ENCODE measurements at regions not wholly inside any gene's neighbourhood (a gene's known extent, or its start where the extent isn't known, plus 50 kb on each side); places are given as distances from the start of the nearest gene placed in this dataset.

DNA sequence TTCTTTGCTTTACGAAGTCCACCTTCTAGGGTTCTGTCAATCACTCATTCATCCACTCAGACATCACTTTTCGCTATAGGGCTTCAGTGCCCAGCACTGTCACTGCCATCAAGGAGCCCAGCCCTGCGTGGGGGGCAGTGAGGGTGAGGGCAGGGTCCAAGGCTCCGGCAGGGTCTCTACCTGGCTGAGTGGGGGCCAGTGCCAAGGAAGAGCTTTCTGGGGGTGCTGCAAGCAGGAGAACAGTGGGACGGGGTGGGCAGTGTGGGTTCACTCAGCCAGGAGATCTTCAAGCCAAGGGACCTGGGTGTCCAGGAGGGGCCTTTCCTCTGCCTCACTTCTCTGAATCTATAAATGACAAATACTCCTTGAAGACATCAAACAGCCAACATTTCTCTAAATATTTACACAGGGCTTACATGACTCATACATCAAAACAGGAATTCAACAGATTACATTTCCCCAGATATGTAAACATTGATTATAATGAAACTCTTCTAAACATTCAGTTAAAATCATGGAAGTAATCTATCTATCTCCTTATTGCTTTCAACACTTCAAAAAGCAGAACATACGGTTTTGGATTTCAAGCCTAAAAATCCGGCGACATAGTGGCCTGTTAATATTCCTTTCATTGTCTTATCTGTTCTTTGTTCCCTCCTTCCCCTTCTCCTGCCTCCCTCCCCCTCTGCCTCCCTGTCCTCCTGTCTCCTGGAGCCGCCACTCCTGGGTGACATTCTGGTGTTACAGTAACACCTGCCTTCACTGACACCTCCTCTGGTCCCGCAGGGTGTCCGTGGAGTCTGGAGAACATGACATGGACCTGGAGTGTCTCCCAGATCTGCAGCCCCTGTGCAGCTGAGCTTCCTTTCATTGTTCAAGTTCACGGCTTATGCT is 94.4 kb upstream of the ADRA2C start:
- H3K9ac ChIP-seq, result no peak overlapping the region
- no peaks in the 10 kb centered on the region for H3K27me3 ChIP-seq
- no peak overlapping the region; a peak in 1 of 22 replicates for H3K4me2 ChIP-seq
- H3K9me3 ChIP-seq (replicated peaks in 1 of 11), result peaks cover 7 to 30% (median 21%) of the 10 kb centered on the region in 11 experiments
- no peak for TF ChIP-seq Cebpa-rat (IDR thresholded peaks at IDR 0.05)
- H3K36me3 ChIP-seq, result peaks cover 0 to 5% (median 0%) of the 10 kb centered on the region in 11 experiments; a peak in 1 of 22 replicates
- H3K4me3 ChIP-seq, result no peak overlapping the region
- no peak overlapping the region for H3K27ac ChIP-seq
- no peaks in the 10 kb centered on the region for H4K20me1 ChIP-seq
- peaks cover 0 to 20% (median 11%) of the 10 kb centered on the region in 10 experiments; a peak in 14 of 20 replicates for H3K4me1 ChIP-seq

DNA sequence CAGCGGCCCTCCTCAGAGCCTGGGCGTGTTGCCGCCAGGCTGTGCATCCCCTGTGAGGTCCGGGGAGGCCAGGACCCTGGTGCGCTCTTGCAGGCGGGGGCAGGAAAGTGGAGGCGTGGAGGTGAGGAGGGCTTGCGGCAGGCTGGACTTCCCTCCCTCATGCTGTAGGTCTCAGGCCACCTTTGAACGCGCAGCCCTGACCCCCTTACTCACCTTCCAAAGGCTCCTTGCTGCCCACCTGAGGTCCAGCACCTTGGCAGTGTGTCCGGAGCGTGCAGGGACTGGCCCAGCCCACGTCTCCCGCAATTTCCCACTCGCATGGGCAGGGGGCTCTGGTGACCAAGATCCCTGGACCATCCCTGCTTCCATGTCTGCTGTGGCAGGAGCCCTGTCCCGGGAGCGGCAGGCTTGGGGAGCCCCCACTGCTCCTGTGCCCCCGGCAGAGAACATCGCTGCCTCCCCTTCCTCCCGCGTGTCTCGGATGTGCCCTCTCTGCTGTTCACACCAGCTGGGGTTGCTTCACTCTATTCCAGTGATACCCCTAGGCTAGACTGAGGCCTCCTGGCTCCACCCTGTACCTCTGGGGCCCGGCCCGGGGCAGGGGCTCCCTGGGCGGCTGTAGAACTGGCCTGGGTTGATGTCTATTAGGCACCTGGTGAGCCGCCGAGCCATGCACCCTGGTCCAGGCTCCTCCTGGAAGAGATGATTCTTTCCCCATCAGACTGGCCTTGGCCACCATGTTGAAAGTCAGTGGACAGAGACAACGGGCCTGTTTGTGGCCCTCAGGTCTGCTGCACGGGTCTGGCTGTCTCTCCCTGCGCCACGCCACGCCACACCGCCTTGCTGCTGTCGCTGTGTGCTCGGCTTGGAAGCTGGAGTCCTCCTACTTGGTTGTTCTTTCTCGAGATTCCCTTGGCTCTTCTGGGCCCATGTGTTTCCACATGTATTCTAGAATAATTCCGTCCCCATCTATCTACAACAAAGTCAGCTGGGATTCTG is 95.4 kb upstream of the ADRA2C start:
- Histone ChIP-seq H3K9ac (no peak overlapping the region), H3K36me3 (peaks cover 0 to 5% (median 0%) of the 10 kb centered on the region in 11 experiments; a peak in 1 of 22 replicates), H3K27me3 (no peaks in the 10 kb centered on the region), H3K4me3 (no peak overlapping the region), H3K9me3 (replicated peaks in 1 of 11) (peaks cover 12 to 39% (median 29%) of the 10 kb centered on the region in 11 experiments), H4K20me1 (no peaks in the 10 kb centered on the region), H3K4me1 (peaks cover 3 to 20% (median 12%) of the 10 kb centered on the region in 10 experiments; a peak in 15 of 20 replicates), H3K27ac (no peak overlapping the region), H3K4me2 (no peak overlapping the region; a peak in 1 of 22 replicates)
- no peak for TF ChIP-seq Cebpa-rat (IDR thresholded peaks at IDR 0.05)

GRCh38 chr4:3669553-3669949 is 96.6 kb upstream of the ADRA2C start:
- no peaks in the 10 kb centered on the region for H4K20me1 ChIP-seq
- no peak overlapping the region for H3K4me3 ChIP-seq
- no peak overlapping the region for H3K9ac ChIP-seq
- H3K9me3 ChIP-seq (replicated peaks in 1 of 11), result peaks cover 12 to 42% (median 29%) of the 10 kb centered on the region in 11 experiments
- no peak overlapping the region for H3K27ac ChIP-seq
- no peak overlapping the region for H3K4me2 ChIP-seq
- TF ChIP-seq Cebpa-rat (IDR thresholded peaks at IDR 0.05), result no peak
- peaks cover 4 to 17% (median 13%) of the 10 kb centered on the region in 10 experiments; a peak in 15 of 20 replicates for H3K4me1 ChIP-seq
- H3K36me3 ChIP-seq, result peaks cover 0 to 5% (median 0%) of the 10 kb centered on the region in 11 experiments; a peak in 1 of 22 replicates
- H3K27me3 ChIP-seq, result no peaks in the 10 kb centered on the region

GRCh38 chr4:3668825-3669552 is 97.2 kb upstream of the ADRA2C start:
- TF ChIP-seq Cebpa-rat (IDR thresholded peaks at IDR 0.05), result no peak
- Histone ChIP-seq H3K27me3 (no peaks in the 10 kb centered on the region), H3K36me3 (peaks cover 0 to 5% (median 0%) of the 10 kb centered on the region in 11 experiments; a peak in 1 of 22 replicates), H3K9ac (no peak overlapping the region), H3K4me2 (no peak overlapping the region), H3K27ac (no peak overlapping the region), H3K4me3 (no peak overlapping the region), H3K4me1 (peaks cover 4 to 18% (median 15%) of the 10 kb centered on the region in 10 experiments; a peak in 15 of 20 replicates), H3K9me3 (replicated peaks in 1 of 11) (peaks cover 12 to 42% (median 29%) of the 10 kb centered on the region in 11 experiments), H4K20me1 (0 out of 22 replicates have a peak, but pooled peaks cover 0 to 2% (median 0%) of the 10 kb centered on the region in 11 experiments)

DNA sequence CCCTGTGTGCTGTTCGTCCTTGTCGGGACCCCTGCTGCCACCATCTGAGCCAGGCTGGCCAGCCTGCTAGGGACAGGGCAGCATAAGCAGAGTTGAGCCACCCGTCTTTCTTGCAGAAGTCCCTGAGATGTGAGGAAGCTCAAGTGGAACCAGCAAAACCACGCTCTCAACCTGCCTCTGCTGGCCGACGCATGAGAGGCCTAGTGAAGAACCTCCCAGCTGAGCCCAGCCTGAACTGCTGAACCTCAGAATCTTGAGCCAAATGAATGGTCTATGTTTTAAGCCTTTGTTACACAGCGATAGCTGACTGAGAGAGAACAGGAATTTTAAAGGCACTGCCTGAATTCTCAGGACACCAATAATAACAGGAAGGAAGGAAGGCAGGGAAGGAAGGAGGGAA is 98.9 kb upstream of the ADRA2C start:
- Histone ChIP-seq H3K27me3 (no peaks in the 10 kb centered on the region), H3K4me2 (no peak overlapping the region; a peak in 1 of 22 replicates)
- TF ChIP-seq Cebpa-rat (IDR thresholded peaks at IDR 0.05), result no peak

GRCh38 chr4:3666263-3666662 is 99.9 kb upstream of the ADRA2C start:
- TF ChIP-seq Cebpa-rat (IDR thresholded peaks at IDR 0.05), result no peak
- peak overlapping the region in 9 of 11 experiments; percentile 0 to 57 (median 35); a peak in 14 of 22 replicates for H3K4me2 ChIP-seq
- no peak overlapping the region for H3K27ac ChIP-seq

More for the DNA sequence above, 98.9 kb upstream of the ADRA2C start:
- H3K9ac ChIP-seq, result no peak overlapping the region
- peaks cover 12 to 27% (median 17%) of the 10 kb centered on the region in 11 experiments for H3K9me3 ChIP-seq (replicated peaks in 1 of 11)
- H3K4me1 ChIP-seq, result peaks cover 4 to 36% (median 29%) of the 10 kb centered on the region in 10 experiments; a peak in 15 of 20 replicates
- H3K27ac ChIP-seq, result no peak overlapping the region
- H3K4me3 ChIP-seq, result no peak overlapping the region
- 0 out of 22 replicates have a peak, but pooled peaks cover 0 to 6% (median 0%) of the 10 kb centered on the region in 11 experiments for H4K20me1 ChIP-seq
- peaks cover 0 to 5% (median 0%) of the 10 kb centered on the region in 11 experiments; a peak in 1 of 22 replicates for H3K36me3 ChIP-seq

DNA sequence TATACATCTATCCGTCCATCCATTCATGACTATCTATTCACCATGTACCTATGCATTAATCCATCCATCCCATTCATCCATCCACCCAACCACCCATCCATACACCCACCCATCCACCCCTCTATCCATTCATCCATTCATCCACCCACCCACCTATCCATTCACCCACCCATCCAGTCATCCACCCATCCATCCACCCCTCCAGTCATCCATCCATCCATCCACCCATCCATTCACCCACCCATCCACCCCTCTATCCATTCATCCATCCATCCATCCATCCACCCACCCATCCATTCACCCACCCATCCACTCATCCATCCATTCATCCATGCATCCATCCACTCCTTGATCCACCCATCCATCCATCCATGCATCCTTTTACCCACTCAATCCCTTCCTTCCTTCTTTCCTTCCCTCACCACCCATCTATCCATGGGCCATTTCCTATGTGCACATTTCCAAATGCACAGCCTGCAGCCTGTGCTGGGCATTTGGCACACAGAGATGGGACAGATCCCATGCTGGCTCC is 100.8 kb upstream of the ADRA2C start:
- peaks cover 0 to 7% (median 0%) of the 10 kb centered on the region in 11 experiments; a peak in 2 of 22 replicates for H4K20me1 ChIP-seq
- H3K9ac ChIP-seq, result no peak overlapping the region
- H3K36me3 ChIP-seq, result peaks cover 0 to 5% (median 0%) of the 10 kb centered on the region in 11 experiments; a peak in 1 of 22 replicates
- H3K4me1 ChIP-seq, result peaks cover 11 to 54% (median 48%) of the 10 kb centered on the region in 10 experiments; a peak in 18 of 20 replicates
- no peak overlapping the region for H3K4me3 ChIP-seq
- no peak for TF ChIP-seq Cebpa-rat (IDR thresholded peaks at IDR 0.05)
- no peak overlapping the region for H3K27ac ChIP-seq
- peak overlapping the region in 6 of 11 experiments; percentile 11 to 49 (median 28); a peak in 6 of 22 replicates for H3K4me2 ChIP-seq
- peaks cover 12 to 24% (median 15%) of the 10 kb centered on the region in 11 experiments for H3K9me3 ChIP-seq (replicated peaks in 1 of 11)
- H3K27me3 ChIP-seq, result peaks cover 0 to 6% (median 0%) of the 10 kb centered on the region in 11 experiments; a peak in 6 of 22 replicates

More at GRCh38 chr4:3666263-3666662, 99.9 kb upstream of the ADRA2C start:
- Histone ChIP-seq H3K9me3 (replicated peaks in 1 of 11) (peaks cover 12 to 24% (median 15%) of the 10 kb centered on the region in 11 experiments), H4K20me1 (0 out of 22 replicates have a peak, but pooled peaks cover 0 to 6% (median 0%) of the 10 kb centered on the region in 11 experiments), H3K36me3 (peaks cover 0 to 5% (median 0%) of the 10 kb centered on the region in 11 experiments; a peak in 1 of 22 replicates), H3K9ac (no peak overlapping the region), H3K27me3 (no peaks in the 10 kb centered on the region), H3K4me1 (peaks cover 4 to 46% (median 39%) of the 10 kb centered on the region in 10 experiments; a peak in 18 of 20 replicates), H3K4me3 (no peak overlapping the region)
